SKM-1 treated with dmso at 0.1 percent for 144 hours (cell line): ENCODE measurements at regions not wholly inside any gene's neighbourhood (a gene's known extent, or its start where the extent isn't known, plus 50 kb on each side); places are given as distances from the start of the nearest gene placed in this dataset.
A peak's percentile ranks its signal among the peaks of the same experiment; 100 is the strongest.

ENCODE experiments used
- DNase-seq: peaks from one replicate; lab custom pipeline; 2025; ENCODE audit not compliant: unreplicated experiment; lab: John Stamatoyannopoulos, UW

GRCh38 chr4:19999775-20000414, 251.8 kb upstream of the SLIT2 start:
- DNase-seq, result no peak

GRCh38 chr4:19999276-19999675, 252.4 kb upstream of the SLIT2 start:
- no peak for DNase-seq

- DNase-seq, result peak; percentile 39
Observed at GRCh38 chr4:19993242-19993641, 258.5 kb upstream of the SLIT2 start.

- DNase-seq, result peak; percentile 16
Observed at GRCh38 chr4:19992471-19993093, 259.1 kb upstream of the SLIT2 start.

GRCh38 chr4:19987746-19988145, 264.0 kb upstream of the SLIT2 start:
- DNase-seq, result no peak

GRCh38 chr4:19983072-19983471, 268.6 kb upstream of the SLIT2 start:
- no peak for DNase-seq

GRCh38 chr4:19982556-19982955, 269.1 kb upstream of the SLIT2 start:
- DNase-seq, result no peak

- DNase-seq, result no peak
Observed at GRCh38 chr4:19971829-19972228, 279.9 kb upstream of the SLIT2 start.

- no peak for DNase-seq
Observed at GRCh38 chr4:19969492-19969891, 282.2 kb upstream of the SLIT2 start.

GRCh38 chr4:19961091-19961490, 290.6 kb upstream of the SLIT2 start:
- no peak for DNase-seq

GRCh38 chr4:19958848-19959247, 292.9 kb upstream of the SLIT2 start:
- no peak for DNase-seq

GRCh38 chr4:19947349-19947748, 304.4 kb upstream of the SLIT2 start:
- DNase-seq, result no peak

GRCh38 chr4:19945979-19946380, 305.7 kb upstream of the SLIT2 start:
- DNase-seq, result no peak

- DNase-seq, result no peak
Observed at GRCh38 chr4:19945501-19945900, 306.2 kb upstream of the SLIT2 start.

GRCh38 chr4:19944806-19945205, 306.9 kb upstream of the SLIT2 start:
- no peak for DNase-seq

GRCh38 chr4:19944251-19944650, 307.5 kb upstream of the SLIT2 start:
- DNase-seq, result no peak

- DNase-seq, result no peak
Observed at GRCh38 chr4:19941434-19941833, 310.3 kb upstream of the SLIT2 start.

GRCh38 chr4:19940861-19941260, 310.8 kb upstream of the SLIT2 start:
- no peak for DNase-seq

GRCh38 chr4:19936476-19936875, 315.2 kb upstream of the SLIT2 start:
- no peak for DNase-seq

- DNase-seq, result no peak
Observed at GRCh38 chr4:19930742-19931141, 321.0 kb upstream of the SLIT2 start.

GRCh38 chr4:19927381-19927780, 324.3 kb upstream of the SLIT2 start:
- no peak for DNase-seq

GRCh38 chr4:19925516-19925915, 326.2 kb upstream of the SLIT2 start:
- no peak for DNase-seq

- no peak for DNase-seq
Observed at GRCh38 chr4:19924761-19925160, 326.9 kb upstream of the SLIT2 start.
